Liver (tissue), 7 donors: ENCODE measurements at regions not wholly inside any gene's neighbourhood (a gene's known extent, or its start where the extent isn't known, plus 50 kb on each side); places are given as distances from the start of the nearest gene placed in this dataset.

Source experiments
- DNase-seq: peaks from one replicate; pipeline ENCODE4 v3.0.0-alpha.2; 2017; ENCODE audit warnings: low spot score
- H3K27ac ChIP-seq, 2 donors: one replicate each; pipeline ENCODE4 v1.7.0; 2013; ENCODE audit warnings: inconsistent platforms in 2 of 2, low read length in 2 of 2, control low read depth in 1 of 2, low read depth in 1 of 2, mild to moderate bottlenecking in 1 of 2
- H3K27me3 ChIP-seq, 4 donors: one replicate each; pipeline versions ENCODE4 v1.6.1 to v1.7.0; 2013; ENCODE audit warnings: low read length in 3 of 4, inconsistent platforms in 1 of 4, mild to moderate bottlenecking in 1 of 4, moderate library complexity in 1 of 4; ENCODE audit not compliant: control insufficient read depth in 4 of 4, insufficient read depth in 4 of 4
- H3K36me3 ChIP-seq, 4 donors: one replicate each; pipeline versions ENCODE4 v1.6.1 to v1.7.0; 2013; ENCODE audit warnings: low read length in 3 of 4, mild to moderate bottlenecking in 3 of 4, low read depth in 1 of 4, moderate library complexity in 1 of 4; ENCODE audit not compliant: control insufficient read depth in 4 of 4, insufficient read depth in 3 of 4
- H3K4me1 ChIP-seq, 4 donors: one replicate each; pipeline versions ENCODE4 v1.6.1 to v1.7.0; 2013; ENCODE audit warnings: low read length in 3 of 4, mild to moderate bottlenecking in 3 of 4, moderate library complexity in 1 of 4; ENCODE audit not compliant: control insufficient read depth in 4 of 4, insufficient read depth in 4 of 4
- H3K4me3 ChIP-seq, 3 donors: one replicate each; pipeline versions ENCODE4 v1.6.1 to v1.7.0; 2013; ENCODE audit warnings: low read length in 3 of 3, control low read depth in 1 of 3, low read depth in 1 of 3, mild to moderate bottlenecking in 1 of 3
- H3K9ac ChIP-seq, 2 donors: one replicate each; pipeline ENCODE4 v1.7.0; 2013; ENCODE audit warnings: low read length in 2 of 2, mild to moderate bottlenecking in 2 of 2, moderate library complexity in 2 of 2, control low read depth in 1 of 2, low read depth in 1 of 2
- H3K9me3 ChIP-seq, 4 donors: one replicate each; pipeline versions ENCODE4 v1.6.1 to v1.7.0; 2013; ENCODE audit warnings: low read length in 3 of 4; ENCODE audit not compliant: control insufficient read depth in 4 of 4
- EGR1 ChIP-seq, 2 donors: IDR thresholded peaks; 2 replicates each; pipeline ENCODE4 v1.6.1; 2016 to 2018; ENCODE audit warnings: antibody characterized with exemption in 2 of 2, low read depth in 2 of 2
- FOXA1 ChIP-seq: IDR thresholded peaks from 2 replicates; pipeline ENCODE4 v1.6.1; 2016; ENCODE audit warnings: antibody characterized with exemption
- FOXA2 ChIP-seq: IDR thresholded peaks from 2 replicates; pipeline ENCODE4 v1.6.1; 2016; ENCODE audit warnings: antibody characterized with exemption
- GABPA ChIP-seq, 2 donors: IDR thresholded peaks in 1 of 2; conservative IDR thresholded peaks in 1 of 2; 2 replicates each; pipeline ENCODE4 v1.6.1; 2016; ENCODE audit warnings: antibody characterized with exemption in 2 of 2, mild to moderate bottlenecking in 1 of 2, moderate library complexity in 1 of 2
- HNF4A ChIP-seq, 2 donors: conservative IDR thresholded peaks; 2 replicates each; pipeline ENCODE4 v1.6.1; 2016; ENCODE audit warnings: antibody characterized with exemption in 2 of 2, mild to moderate bottlenecking in 2 of 2
- HNF4G ChIP-seq: IDR thresholded peaks from 2 replicates; pipeline ENCODE4 v1.6.1; 2016; ENCODE audit warnings: antibody characterized with exemption
- JUND ChIP-seq, 2 donors: IDR thresholded peaks; 2 replicates each; pipeline ENCODE4 v1.6.1; 2016; ENCODE audit warnings: antibody characterized with exemption in 2 of 2
- NR2F2 ChIP-seq: IDR thresholded peaks from 2 replicates; pipeline ENCODE4 v1.6.1; 2016; ENCODE audit warnings: antibody characterized with exemption
- RAD21 ChIP-seq, 2 donors: IDR thresholded peaks; 2 replicates each; pipeline ENCODE4 v1.6.1; 2016; ENCODE audit warnings: antibody characterized with exemption in 2 of 2, mild to moderate bottlenecking in 2 of 2
- RXRA ChIP-seq, 2 donors: IDR thresholded peaks; 2 replicates each; pipeline ENCODE4 v1.6.1; 2017 to 2018; ENCODE audit warnings: antibody characterized with exemption in 2 of 2, mild to moderate bottlenecking in 1 of 2
- SP1 ChIP-seq: IDR thresholded peaks from 2 replicates; pipeline ENCODE4 v1.6.1; 2018; ENCODE audit warnings: antibody characterized with exemption, mild to moderate bottlenecking
- TAF1 ChIP-seq: conservative IDR thresholded peaks from 2 replicates; pipeline ENCODE4 v1.6.1; 2016; ENCODE audit warnings: antibody characterized with exemption, mild to moderate bottlenecking
- YY1 ChIP-seq: IDR thresholded peaks from 2 replicates; pipeline ENCODE4 v1.6.1; 2016; ENCODE audit warnings: antibody characterized with exemption, mild to moderate bottlenecking
- TF ChIP-seq, protein P1 (sequence below): IDR thresholded peaks from 2 replicates; pipeline ENCODE4 v1.6.1; 2016; ENCODE audit warnings: antibody characterized with exemption, mild to moderate bottlenecking
- TF ChIP-seq, protein P2 (sequence below): IDR thresholded peaks from 2 replicates; pipeline ENCODE4 v1.6.1; 2016; ENCODE audit warnings: antibody characterized with exemption
- TF ChIP-seq, protein P3 (sequence below): IDR thresholded peaks from 2 replicates; pipeline ENCODE4 v1.6.1; 2016; ENCODE audit warnings: antibody characterized with exemption
- TF ChIP-seq, protein P4 (sequence below): IDR thresholded peaks from 2 replicates; pipeline ENCODE4 v1.6.1; 2016; ENCODE audit warnings: antibody characterized with exemption
- TF ChIP-seq, protein P5 (sequence below): fragments of 150-350 bp; IDR thresholded peaks from 2 replicates; pipeline ENCODE4 v1.5.1; 2017; ENCODE audit warnings: improper control_type of control experiment, low read depth, low read length; ENCODE audit not compliant: missing input control
- donor health status: healthy.
- donor health status: healthy.
- donor health status: healthy.
- donor health status: healthy.

DNA sequence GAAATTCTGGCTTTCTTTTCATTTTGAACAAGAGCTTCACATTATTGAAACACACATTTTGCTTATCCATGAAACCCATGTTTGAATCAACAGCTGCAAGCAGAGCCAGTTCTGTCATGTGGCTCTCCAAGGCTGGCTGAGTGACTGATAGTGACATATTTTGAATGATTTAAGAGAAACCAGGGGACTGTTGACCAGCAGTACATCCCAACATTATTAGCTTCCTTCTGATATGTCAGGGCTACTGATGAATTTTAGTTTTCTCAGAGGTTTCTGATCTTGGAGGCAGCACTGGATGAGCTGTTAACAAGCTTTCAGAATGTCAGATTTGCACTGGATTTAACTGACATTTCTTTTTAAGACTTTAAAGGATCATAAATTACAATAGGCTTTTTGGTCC, 74.6 kb upstream of the GRXCR1 start:
- Histone ChIP-seq H3K9ac (no peak overlapping the region), H3K4me3 (no peak overlapping the region), H3K27me3 (peaks cover 0 to 19% (median 8%) of the 10 kb centered on the region in 4 donors), H3K9me3 (no peaks in the 10 kb centered on the region), H3K36me3 (no peaks in the 10 kb centered on the region), H3K4me1 (no peaks in the 10 kb centered on the region), H3K27ac (no peak overlapping the region)
- TF ChIP-seq FOXA2 (no peak), RXRA (IDR thresholded peaks at IDR 0.05) (no peak), NR2F2 (no peak), SP1 (no peak), HNF4A (conservative IDR thresholded peaks at IDR 0.05) (no peak), TAF1 (no peak), HNF4G (no peak), EGR1 (IDR thresholded peaks at IDR 0.05; ENCODE audit: low read depth in 2 of 2) (no peak), RAD21 (IDR thresholded peaks at IDR 0.05) (no peak), FOXA1 (no peak), JUND (IDR thresholded peaks at IDR 0.05) (no peak), GABPA (IDR thresholded peaks at IDR 0.05 in 1 of 2, conservative IDR thresholded peaks at IDR 0.05 in 1 of 2) (no peak), YY1 (no peak)
- TF ChIP-seq, protein P1, sequence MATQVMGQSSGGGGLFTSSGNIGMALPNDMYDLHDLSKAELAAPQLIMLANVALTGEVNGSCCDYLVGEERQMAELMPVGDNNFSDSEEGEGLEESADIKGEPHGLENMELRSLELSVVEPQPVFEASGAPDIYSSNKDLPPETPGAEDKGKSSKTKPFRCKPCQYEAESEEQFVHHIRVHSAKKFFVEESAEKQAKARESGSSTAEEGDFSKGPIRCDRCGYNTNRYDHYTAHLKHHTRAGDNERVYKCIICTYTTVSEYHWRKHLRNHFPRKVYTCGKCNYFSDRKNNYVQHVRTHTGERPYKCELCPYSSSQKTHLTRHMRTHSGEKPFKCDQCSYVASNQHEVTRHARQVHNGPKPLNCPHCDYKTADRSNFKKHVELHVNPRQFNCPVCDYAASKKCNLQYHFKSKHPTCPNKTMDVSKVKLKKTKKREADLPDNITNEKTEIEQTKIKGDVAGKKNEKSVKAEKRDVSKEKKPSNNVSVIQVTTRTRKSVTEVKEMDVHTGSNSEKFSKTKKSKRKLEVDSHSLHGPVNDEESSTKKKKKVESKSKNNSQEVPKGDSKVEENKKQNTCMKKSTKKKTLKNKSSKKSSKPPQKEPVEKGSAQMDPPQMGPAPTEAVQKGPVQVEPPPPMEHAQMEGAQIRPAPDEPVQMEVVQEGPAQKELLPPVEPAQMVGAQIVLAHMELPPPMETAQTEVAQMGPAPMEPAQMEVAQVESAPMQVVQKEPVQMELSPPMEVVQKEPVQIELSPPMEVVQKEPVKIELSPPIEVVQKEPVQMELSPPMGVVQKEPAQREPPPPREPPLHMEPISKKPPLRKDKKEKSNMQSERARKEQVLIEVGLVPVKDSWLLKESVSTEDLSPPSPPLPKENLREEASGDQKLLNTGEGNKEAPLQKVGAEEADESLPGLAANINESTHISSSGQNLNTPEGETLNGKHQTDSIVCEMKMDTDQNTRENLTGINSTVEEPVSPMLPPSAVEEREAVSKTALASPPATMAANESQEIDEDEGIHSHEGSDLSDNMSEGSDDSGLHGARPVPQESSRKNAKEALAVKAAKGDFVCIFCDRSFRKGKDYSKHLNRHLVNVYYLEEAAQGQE: no peak
- TF ChIP-seq, protein P2, sequence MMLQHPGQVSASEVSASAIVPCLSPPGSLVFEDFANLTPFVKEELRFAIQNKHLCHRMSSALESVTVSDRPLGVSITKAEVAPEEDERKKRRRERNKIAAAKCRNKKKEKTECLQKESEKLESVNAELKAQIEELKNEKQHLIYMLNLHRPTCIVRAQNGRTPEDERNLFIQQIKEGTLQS: no peak
- TF ChIP-seq, protein P3, sequence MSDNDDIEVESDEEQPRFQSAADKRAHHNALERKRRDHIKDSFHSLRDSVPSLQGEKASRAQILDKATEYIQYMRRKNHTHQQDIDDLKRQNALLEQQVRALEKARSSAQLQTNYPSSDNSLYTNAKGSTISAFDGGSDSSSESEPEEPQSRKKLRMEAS: no peak
- TF ChIP-seq, protein P4, sequence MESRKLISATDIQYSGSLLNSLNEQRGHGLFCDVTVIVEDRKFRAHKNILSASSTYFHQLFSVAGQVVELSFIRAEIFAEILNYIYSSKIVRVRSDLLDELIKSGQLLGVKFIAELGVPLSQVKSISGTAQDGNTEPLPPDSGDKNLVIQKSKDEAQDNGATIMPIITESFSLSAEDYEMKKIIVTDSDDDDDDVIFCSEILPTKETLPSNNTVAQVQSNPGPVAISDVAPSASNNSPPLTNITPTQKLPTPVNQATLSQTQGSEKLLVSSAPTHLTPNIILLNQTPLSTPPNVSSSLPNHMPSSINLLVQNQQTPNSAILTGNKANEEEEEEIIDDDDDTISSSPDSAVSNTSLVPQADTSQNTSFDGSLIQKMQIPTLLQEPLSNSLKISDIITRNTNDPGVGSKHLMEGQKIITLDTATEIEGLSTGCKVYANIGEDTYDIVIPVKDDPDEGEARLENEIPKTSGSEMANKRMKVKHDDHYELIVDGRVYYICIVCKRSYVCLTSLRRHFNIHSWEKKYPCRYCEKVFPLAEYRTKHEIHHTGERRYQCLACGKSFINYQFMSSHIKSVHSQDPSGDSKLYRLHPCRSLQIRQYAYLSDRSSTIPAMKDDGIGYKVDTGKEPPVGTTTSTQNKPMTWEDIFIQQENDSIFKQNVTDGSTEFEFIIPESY: no peak
- TF ChIP-seq, protein P5, sequence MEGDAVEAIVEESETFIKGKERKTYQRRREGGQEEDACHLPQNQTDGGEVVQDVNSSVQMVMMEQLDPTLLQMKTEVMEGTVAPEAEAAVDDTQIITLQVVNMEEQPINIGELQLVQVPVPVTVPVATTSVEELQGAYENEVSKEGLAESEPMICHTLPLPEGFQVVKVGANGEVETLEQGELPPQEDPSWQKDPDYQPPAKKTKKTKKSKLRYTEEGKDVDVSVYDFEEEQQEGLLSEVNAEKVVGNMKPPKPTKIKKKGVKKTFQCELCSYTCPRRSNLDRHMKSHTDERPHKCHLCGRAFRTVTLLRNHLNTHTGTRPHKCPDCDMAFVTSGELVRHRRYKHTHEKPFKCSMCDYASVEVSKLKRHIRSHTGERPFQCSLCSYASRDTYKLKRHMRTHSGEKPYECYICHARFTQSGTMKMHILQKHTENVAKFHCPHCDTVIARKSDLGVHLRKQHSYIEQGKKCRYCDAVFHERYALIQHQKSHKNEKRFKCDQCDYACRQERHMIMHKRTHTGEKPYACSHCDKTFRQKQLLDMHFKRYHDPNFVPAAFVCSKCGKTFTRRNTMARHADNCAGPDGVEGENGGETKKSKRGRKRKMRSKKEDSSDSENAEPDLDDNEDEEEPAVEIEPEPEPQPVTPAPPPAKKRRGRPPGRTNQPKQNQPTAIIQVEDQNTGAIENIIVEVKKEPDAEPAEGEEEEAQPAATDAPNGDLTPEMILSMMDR: no peak
- DNase-seq: no peak
